GM12878 (cell line): ENCODE measurements at regions not wholly inside any gene's neighbourhood (a gene's known extent, or its start where the extent isn't known, plus 50 kb on each side); places are given as distances from the start of the nearest gene placed in this dataset.

ENCODE experiments used
- EGR1 ChIP-seq, 2 experiments: IDR thresholded peaks; 1 replicate in 1 of 2; 2 replicates in 1 of 2; pipeline ENCODE4 v1.6.1; 2011 to 2012; ENCODE audit warnings: low read depth in 2 of 2, low read length in 2 of 2, borderline replicate concordance in 1 of 2, mild to moderate bottlenecking in 1 of 2, moderate library complexity in 1 of 2
- EZH2 ChIP-seq: IDR thresholded peaks from 2 replicates; pipeline ENCODE4 v1.6.1; 2012; ENCODE audit warnings: low read depth, mild to moderate bottlenecking, control low read depth, inconsistent platforms, low read length, borderline replicate concordance; ENCODE audit not compliant: control insufficient read depth
- MTA3 ChIP-seq: IDR thresholded peaks from 2 replicates; pipeline ENCODE4 v1.6.1; 2012; ENCODE audit warnings: low read length, inconsistent platforms, borderline replicate concordance
- POLR2A ChIP-seq: IDR thresholded peaks from 2 replicates; pipeline ENCODE4 v1.6.1; 2011; ENCODE audit warnings: low read depth, mild to moderate bottlenecking, low read length
- POLR2AphosphoS2 ChIP-seq: IDR thresholded peaks from 2 replicates; pipeline ENCODE4 v1.6.1; 2011; ENCODE audit warnings: low read depth, mild to moderate bottlenecking, low read length, improper control_type of control experiment, moderate library complexity
- POLR2AphosphoS5 ChIP-seq: IDR thresholded peaks from 2 replicates; pipeline ENCODE4 v1.6.1; 2011; ENCODE audit warnings: mild to moderate bottlenecking, low read length, inconsistent platforms
- RCOR1 ChIP-seq: conservative IDR thresholded peaks from 2 replicates; pipeline ENCODE4 v1.6.1; 2012; ENCODE audit warnings: low read depth, low read length, improper control_type of control experiment
- SMC3 ChIP-seq: IDR thresholded peaks from 2 replicates; pipeline ENCODE4 v1.6.1; 2011; ENCODE audit warnings: low read length, improper control_type of control experiment, borderline replicate concordance
- SREBF1 ChIP-seq: IDR thresholded peaks from 2 replicates; pipeline ENCODE4 v1.6.1; 2012; ENCODE audit warnings: mild to moderate bottlenecking, low read length
- SREBF2 ChIP-seq: IDR thresholded peaks from 2 replicates; pipeline ENCODE4 v1.6.1; 2012; ENCODE audit warnings: mild to moderate bottlenecking, low read length
- TF ChIP-seq, protein P1 (sequence below), 3 experiments: IDR thresholded peaks in 2 of 3; conservative IDR thresholded peaks in 1 of 3; 2 replicates each; pipeline ENCODE4 v1.5.1; 2011; ENCODE audit warnings: low read depth in 3 of 3, low read length in 3 of 3, mild to moderate bottlenecking in 3 of 3, control low read depth in 2 of 3, moderate library complexity in 2 of 3, inconsistent platforms in 1 of 3, mixed read lengths in 1 of 3; ENCODE audit not compliant: control insufficient read depth in 2 of 3, insufficient read depth in 1 of 3; ENCODE audit errors: extremely low read depth in 1 of 3
- TF ChIP-seq, protein P2 (sequence below): IDR thresholded peaks from 2 replicates; pipeline ENCODE4 v1.6.1; 2012; ENCODE audit warnings: low read depth, low read length, improper control_type of control experiment

DNA sequence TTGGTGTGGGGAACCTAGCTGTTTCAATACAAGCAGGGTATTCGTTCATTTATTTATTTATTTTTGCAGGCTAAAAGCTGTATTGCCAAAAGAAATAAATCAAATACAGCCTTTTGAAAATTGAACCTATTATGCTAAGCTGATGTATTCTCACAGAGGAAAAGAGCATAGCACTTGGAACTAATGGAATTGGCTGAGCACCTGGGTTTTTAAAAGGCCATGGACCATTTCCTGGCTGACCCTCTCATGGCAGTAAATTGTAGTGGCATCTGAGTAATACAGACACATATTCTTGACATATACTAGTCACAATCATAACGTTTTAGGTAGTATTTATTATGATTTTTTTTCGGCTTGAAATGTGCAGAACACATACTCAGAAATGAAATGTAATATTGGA is 71.8 kb upstream of the ALG13 start:
- TF ChIP-seq RCOR1: no peak
- no peak for TF ChIP-seq EZH2
- no peak for TF ChIP-seq POLR2A
- TF ChIP-seq, protein P1, sequence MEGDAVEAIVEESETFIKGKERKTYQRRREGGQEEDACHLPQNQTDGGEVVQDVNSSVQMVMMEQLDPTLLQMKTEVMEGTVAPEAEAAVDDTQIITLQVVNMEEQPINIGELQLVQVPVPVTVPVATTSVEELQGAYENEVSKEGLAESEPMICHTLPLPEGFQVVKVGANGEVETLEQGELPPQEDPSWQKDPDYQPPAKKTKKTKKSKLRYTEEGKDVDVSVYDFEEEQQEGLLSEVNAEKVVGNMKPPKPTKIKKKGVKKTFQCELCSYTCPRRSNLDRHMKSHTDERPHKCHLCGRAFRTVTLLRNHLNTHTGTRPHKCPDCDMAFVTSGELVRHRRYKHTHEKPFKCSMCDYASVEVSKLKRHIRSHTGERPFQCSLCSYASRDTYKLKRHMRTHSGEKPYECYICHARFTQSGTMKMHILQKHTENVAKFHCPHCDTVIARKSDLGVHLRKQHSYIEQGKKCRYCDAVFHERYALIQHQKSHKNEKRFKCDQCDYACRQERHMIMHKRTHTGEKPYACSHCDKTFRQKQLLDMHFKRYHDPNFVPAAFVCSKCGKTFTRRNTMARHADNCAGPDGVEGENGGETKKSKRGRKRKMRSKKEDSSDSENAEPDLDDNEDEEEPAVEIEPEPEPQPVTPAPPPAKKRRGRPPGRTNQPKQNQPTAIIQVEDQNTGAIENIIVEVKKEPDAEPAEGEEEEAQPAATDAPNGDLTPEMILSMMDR (IDR thresholded peaks at IDR 0.05 in 2 of 3, conservative IDR thresholded peaks at IDR 0.05 in 1 of 3; ENCODE audit: control insufficient read depth in 2 of 3, extremely low read depth in 1 of 3, insufficient read depth in 1 of 3, low read depth in 3 of 3, low read length in 3 of 3): no peak
- TF ChIP-seq MTA3: no peak
- no peak for TF ChIP-seq POLR2AphosphoS5
- no peak for TF ChIP-seq SREBF1
- TF ChIP-seq, protein P2, sequence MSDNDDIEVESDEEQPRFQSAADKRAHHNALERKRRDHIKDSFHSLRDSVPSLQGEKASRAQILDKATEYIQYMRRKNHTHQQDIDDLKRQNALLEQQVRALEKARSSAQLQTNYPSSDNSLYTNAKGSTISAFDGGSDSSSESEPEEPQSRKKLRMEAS: no peak
- no peak for TF ChIP-seq EGR1 (IDR thresholded peaks at IDR 0.05; ENCODE audit: borderline replicate concordance in 1 of 2, low read depth in 2 of 2, low read length in 2 of 2)
- TF ChIP-seq SMC3: no peak
- TF ChIP-seq SREBF2: no peak
- TF ChIP-seq POLR2AphosphoS2: no peak
